NCI-H69 (cell line): ENCODE measurements at regions not wholly inside any gene's neighbourhood (a gene's known extent, or its start where the extent isn't known, plus 50 kb on each side); places are given as distances from the start of the nearest gene placed in this dataset.

Experiments used
- DNase-seq: peaks from one replicate; lab custom pipeline; 2025; lab: John Stamatoyannopoulos, UW

- peak; percentile 79 for DNase-seq
Measured at GRCh38 chr6:7468382-7469081, 72.9 kb upstream of the DSP start.

GRCh38 chr6:7469696-7470095 lies 71.8 kb upstream of the DSP start:
- DNase-seq: no peak

GRCh38 chr6:7471171-7471570 lies 70.3 kb upstream of the DSP start:
- no peak for DNase-seq

GRCh38 chr6:7473805-7474719 lies 67.4 kb upstream of the DSP start:
- peak; percentile 34 for DNase-seq

GRCh38 chr6:7475081-7475480 lies 66.4 kb upstream of the DSP start:
- no peak for DNase-seq

GRCh38 chr6:7479801-7480266 lies 61.6 kb upstream of the DSP start:
- DNase-seq: peak; percentile 98

GRCh38 chr6:7484666-7485065 lies 56.8 kb upstream of the DSP start:
- no peak for DNase-seq

GRCh38 chr6:7486951-7487350 lies 54.5 kb upstream of the DSP start:
- no peak for DNase-seq

GRCh38 chr6:7488494-7488893 lies 53.0 kb upstream of the DSP start:
- no peak for DNase-seq

- DNase-seq: peak; percentile 94
Measured at GRCh38 chr6:7489376-7489775, 52.1 kb upstream of the DSP start.
